HEK293 (cell line): ENCODE measurements at regions not wholly inside any gene's neighbourhood (a gene's known extent, or its start where the extent isn't known, plus 50 kb on each side); places are given as distances from the start of the nearest gene placed in this dataset.

Source experiments
- HIC1 ChIP-seq: fragments of 450-650 bp; formaldehyde crosslinking; IDR thresholded peaks from 2 replicates; pipeline ENCODE4 v1.5.1; 2016; ENCODE audit warnings: missing biosample characterization, missing genetic modification characterization
- HOXC10 ChIP-seq: sonication (generic); formaldehyde crosslinking; IDR thresholded peaks from 2 replicates; pipeline ENCODE4 v1.8.1; 2023; ENCODE audit warnings: mild to moderate bottlenecking, missing genetic modification reagents
- KLF1 ChIP-seq: fragments of 450-650 bp; formaldehyde crosslinking; IDR thresholded peaks from 2 replicates; pipeline ENCODE4 v1.5.1; 2016; ENCODE audit warnings: missing biosample characterization, missing genetic modification characterization
- MEIS1 ChIP-seq: sonication (generic); formaldehyde crosslinking; IDR thresholded peaks from 2 replicates; pipeline ENCODE4 v1.8.1; 2022; ENCODE audit warnings: missing genetic modification reagents, mild to moderate bottlenecking, borderline replicate concordance
- OSR2 ChIP-seq: fragments of 450-650 bp; formaldehyde crosslinking; IDR thresholded peaks from 2 replicates; pipeline ENCODE4 v1.5.1; 2016; ENCODE audit warnings: missing biosample characterization, missing genetic modification characterization
- OVOL3 ChIP-seq: fragments of 450-650 bp; formaldehyde crosslinking; IDR thresholded peaks from 2 replicates; pipeline ENCODE4 v1.5.1; 2016; ENCODE audit warnings: missing biosample characterization, missing genetic modification characterization
- PRDM1 ChIP-seq: fragments of 450-650 bp; formaldehyde crosslinking; IDR thresholded peaks from 2 replicates; pipeline ENCODE4; 2016; ENCODE audit warnings: missing biosample characterization, missing genetic modification characterization
- SP7 ChIP-seq: fragments of 450-650 bp; formaldehyde crosslinking; IDR thresholded peaks from 2 replicates; pipeline ENCODE4 v1.5.1; 2016; ENCODE audit warnings: missing biosample characterization, missing genetic modification characterization
- TCF7L2 ChIP-seq: IDR thresholded peaks from 2 replicates; pipeline ENCODE4 v1.6.1; 2011; ENCODE audit warnings: low read depth, mild to moderate bottlenecking, inconsistent platforms, low read length, moderate library complexity, borderline replicate concordance
- ZBTB11 ChIP-seq: fragments of 450-650 bp; formaldehyde crosslinking; conservative IDR thresholded peaks from 2 replicates; pipeline ENCODE4 v1.5.1; 2016; ENCODE audit warnings: low read depth, missing biosample characterization, missing genetic modification characterization
- ZBTB49 ChIP-seq: fragments of 450-650 bp; formaldehyde crosslinking; IDR thresholded peaks from 2 replicates; pipeline ENCODE4 v1.5.1; 2016; ENCODE audit warnings: missing biosample characterization, missing genetic modification characterization, low read depth
- ZBTB8A ChIP-seq: fragments of 450-650 bp; formaldehyde crosslinking; IDR thresholded peaks from 2 replicates; pipeline ENCODE4 v1.5.1; 2016; ENCODE audit warnings: missing biosample characterization, missing genetic modification characterization
- ZEB2 ChIP-seq: fragments of 450-650 bp; formaldehyde crosslinking; IDR thresholded peaks from 2 replicates; pipeline ENCODE4 v1.5.1; 2016; ENCODE audit warnings: missing biosample characterization, missing genetic modification characterization
- ZFP3 ChIP-seq: fragments of 450-650 bp; formaldehyde crosslinking; IDR thresholded peaks from 2 replicates; pipeline ENCODE4 v1.5.1; 2016; ENCODE audit warnings: low read depth, missing biosample characterization, missing genetic modification characterization
- ZNF24 ChIP-seq: fragments of 450-650 bp; formaldehyde crosslinking; IDR thresholded peaks from 2 replicates; pipeline ENCODE4 v1.5.1; 2016; ENCODE audit warnings: missing biosample characterization, missing genetic modification characterization
- ZNF302 ChIP-seq: fragments of 450-650 bp; formaldehyde crosslinking; IDR thresholded peaks from 2 replicates; pipeline ENCODE4 v1.5.1; 2016; ENCODE audit warnings: missing biosample characterization, missing genetic modification characterization, low read depth
- ZNF362 ChIP-seq: fragments of 450-650 bp; formaldehyde crosslinking; IDR thresholded peaks from 2 replicates; pipeline ENCODE4 v1.5.1; 2016; ENCODE audit warnings: missing biosample characterization, missing genetic modification characterization
- ZNF488 ChIP-seq: fragments of 450-650 bp; formaldehyde crosslinking; IDR thresholded peaks from 2 replicates; pipeline ENCODE4 v1.5.1; 2016; ENCODE audit warnings: missing biosample characterization, missing genetic modification characterization
- ZNF518A ChIP-seq: fragments of 450-650 bp; formaldehyde crosslinking; conservative IDR thresholded peaks from 2 replicates; pipeline ENCODE4 v1.5.1; 2016; ENCODE audit warnings: low read depth, missing biosample characterization, missing genetic modification characterization
- ZNF768 ChIP-seq: fragments of 450-650 bp; formaldehyde crosslinking; IDR thresholded peaks from 2 replicates; pipeline ENCODE4 v1.5.1; 2018; ENCODE audit warnings: missing biosample characterization, mild to moderate bottlenecking, missing genetic modification characterization
- ZNF843 ChIP-seq: fragments of 450-650 bp; formaldehyde crosslinking; IDR thresholded peaks from 2 replicates; pipeline ENCODE4 v1.5.1; 2016; ENCODE audit warnings: missing biosample characterization, missing genetic modification characterization
- ZSCAN5A ChIP-seq: fragments of 450-650 bp; formaldehyde crosslinking; IDR thresholded peaks from 2 replicates; pipeline ENCODE4 v1.5.1; 2016; ENCODE audit warnings: missing biosample characterization, missing genetic modification characterization

- TF ChIP-seq ZSCAN5A (tag by site-specific recombination) (no peak), ZEB2 (tag by site-specific recombination) (peak; percentile 82), SP7 (tag by site-specific recombination) (peak; percentile 62), ZBTB49 (tag by site-specific recombination) (no peak), ZNF488 (tag by site-specific recombination) (0 out of 2 replicates have a peak, but pooled peaks have one; percentile 53), OVOL3 (tag by site-specific recombination) (no peak), TCF7L2 (peak; percentile 72; the same call in 1 of the 2 replicates), KLF1 (tag by site-specific recombination) (no peak), ZNF302 (tag by site-specific recombination) (no peak), ZBTB8A (tag by site-specific recombination) (peak; percentile 32; the same call in 1 of the 2 replicates), ZBTB11 (tag by site-specific recombination) (no peak), ZNF24 (tag by site-specific recombination) (0 out of 2 replicates have a peak, but pooled peaks have one; percentile 38), ZNF518A (tag by site-specific recombination) (peak; percentile 39; the same call in 1 of the 2 replicates), MEIS1 (CRISPR knock-in tag) (no peak), ZNF362 (no peak), ZNF768 (tag by site-specific recombination) (no peak), ZNF843 (peak; percentile 75), OSR2 (tag by site-specific recombination) (peak; percentile 41; the same call in 1 of the 2 replicates), PRDM1 (tag by site-specific recombination) (0 out of 2 replicates have a peak, but pooled peaks have one; percentile 18), HIC1 (tag by site-specific recombination) (no peak), HOXC10 (CRISPR knock-in tag) (no peak), ZFP3 (tag by site-specific recombination) (no peak)
Observed at GRCh38 chr3:150106740-150107428, 136.2 kb upstream of the PFN2 start (continued).
